OCI-LY1 (cell line): ENCODE measurements at regions not wholly inside any gene's neighbourhood (a gene's known extent, or its start where the extent isn't known, plus 50 kb on each side); places are given as distances from the start of the nearest gene placed in this dataset.

ENCODE experiments used
- CTCF ChIP-seq: fragments of 200-600 bp; sonication (generic), shearing (Covaris generic); IDR thresholded peaks from 2 replicates; pipeline ENCODE4 v1.5.1; 2017; ENCODE audit warnings: mild to moderate bottlenecking, antibody characterized with exemption, low read length, moderate library complexity, mixed read lengths
- EZH2 ChIP-seq: fragments of 200-600 bp; sonication (generic), shearing (Covaris generic); IDR thresholded peaks from 2 replicates; pipeline ENCODE4 v1.8.0; 2017; ENCODE audit warnings: borderline replicate concordance, mixed run types, mild to moderate bottlenecking, antibody characterized with exemption, low read length, moderate library complexity, mixed read lengths

- no peak for TF ChIP-seq CTCF
- no peak for TF ChIP-seq EZH2
Measured at GRCh38 chr3:187448674-187449073, 80.5 kb downstream of the RTP4 start.
